Loucy (cell line): ENCODE measurements at regions not wholly inside any gene's neighbourhood (a gene's known extent, or its start where the extent isn't known, plus 50 kb on each side); places are given as distances from the start of the nearest gene placed in this dataset.

Experiments
- H2AFZ ChIP-seq: fragments of 200-600 bp; sonication (generic); 2 replicates; pipeline ENCODE4 v1.6.0; 2016; ENCODE audit warnings: antibody characterized with exemption, mild to moderate bottlenecking, low read length, moderate library complexity
- H3F3A ChIP-seq: fragments of 200-600 bp; 2 replicates; pipeline ENCODE4 v1.6.0; 2016; ENCODE audit warnings: antibody characterized with exemption, low read depth, mild to moderate bottlenecking
- H3K27me3 ChIP-seq: fragments of 200-600 bp; sonication (generic); 2 replicates; pipeline ENCODE4 v1.6.1; 2014; ENCODE audit warnings: low read length, mild to moderate bottlenecking; ENCODE audit not compliant: insufficient read depth, poor library complexity, severe bottlenecking
- H3K36me3 ChIP-seq: fragments of 200-600 bp; sonication (generic); 2 replicates; pipeline ENCODE4 v1.6.1; 2016; ENCODE audit warnings: low read length; ENCODE audit not compliant: insufficient read depth
- H3K4me1 ChIP-seq: fragments of 200-600 bp; sonication (generic); 2 replicates; pipeline ENCODE4 v1.5.1; 2014; ENCODE audit warnings: low read length, mild to moderate bottlenecking; ENCODE audit not compliant: insufficient read depth, poor library complexity, severe bottlenecking
- H3K4me2 ChIP-seq: fragments of 200-600 bp; sonication (generic); 2 replicates; pipeline ENCODE4 v1.6.0; 2014; ENCODE audit warnings: antibody characterized with exemption, low read length, low read depth, mild to moderate bottlenecking; ENCODE audit not compliant: poor library complexity, severe bottlenecking
- H3K4me3 ChIP-seq: fragments of 200-600 bp; sonication (generic); 2 replicates; pipeline ENCODE4 v1.5.1; 2014; ENCODE audit warnings: low read length, mild to moderate bottlenecking, mixed read lengths; ENCODE audit not compliant: poor library complexity, severe bottlenecking
- H3K79me2 ChIP-seq: fragments of 200-600 bp; sonication (generic); 2 replicates; pipeline ENCODE4 v1.6.1; 2014; ENCODE audit warnings: low read length; ENCODE audit not compliant: insufficient read depth
- H3K9ac ChIP-seq: fragments of 200-600 bp; sonication (generic); 2 replicates; pipeline ENCODE4 v1.6.0; 2014; ENCODE audit warnings: mild to moderate bottlenecking, low read depth, low read length, moderate library complexity; ENCODE audit not compliant: poor library complexity, severe bottlenecking
- H3K9me2 ChIP-seq: fragments of 200-600 bp; sonication (generic); replicated peaks from 2 replicates; pipeline ENCODE4 v1.6.1; 2016; ENCODE audit warnings: low read depth, low read length, mixed read lengths
- H3K9me3 ChIP-seq: fragments of 200-600 bp; sonication (generic); 2 replicates; pipeline ENCODE4 v1.6.1; 2014; ENCODE audit warnings: mild to moderate bottlenecking, antibody characterized with exemption, low read length, low read depth; ENCODE audit not compliant: insufficient read depth
- H4K20me1 ChIP-seq: fragments of 200-600 bp; sonication (generic); 2 replicates; pipeline ENCODE4 v1.6.0; 2014; ENCODE audit warnings: antibody characterized with exemption, low read length, mild to moderate bottlenecking; ENCODE audit not compliant: insufficient read depth, poor library complexity, severe bottlenecking
- CTCF ChIP-seq: fragments of 200-600 bp; sonication (generic); conservative IDR thresholded peaks from 2 replicates; pipeline ENCODE4 v1.5.1; 2014; ENCODE audit warnings: mild to moderate bottlenecking, antibody characterized with exemption, low read length
- EZH2phosphoT487 ChIP-seq: fragments of 200-600 bp; IDR thresholded peaks from 2 replicates; pipeline ENCODE4 v1.6.1; 2018; ENCODE audit warnings: antibody characterized with exemption, mild to moderate bottlenecking, moderate library complexity, borderline replicate concordance

DNA sequence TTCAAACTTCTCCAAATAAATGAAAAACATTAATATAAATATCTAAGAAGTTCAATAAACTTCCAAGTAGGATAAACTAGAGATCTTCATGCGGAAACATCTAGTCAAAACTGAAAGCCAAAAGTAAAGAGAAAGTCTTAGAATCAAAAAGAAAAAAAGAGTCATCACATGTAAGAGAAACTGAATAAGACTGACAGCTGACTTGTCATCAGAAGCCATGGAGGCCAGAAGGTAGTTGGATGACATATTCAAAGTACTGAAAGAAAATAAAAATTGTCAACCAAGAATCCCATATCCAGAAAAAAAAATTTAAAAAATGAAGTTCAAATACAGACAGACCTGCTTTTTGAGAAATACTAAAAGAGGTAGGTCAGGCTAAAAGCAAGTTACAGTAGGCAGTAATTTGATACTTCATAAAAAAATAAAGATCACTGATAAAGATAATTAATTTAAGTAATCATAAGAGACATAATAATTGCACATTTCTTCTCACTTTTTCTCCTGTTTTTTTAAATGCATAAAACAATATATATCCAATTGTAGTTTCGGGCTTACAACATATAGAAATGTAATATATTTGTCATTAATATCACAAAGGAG, 327.6 kb upstream of the PCDH9 start:
- Histone ChIP-seq H3K9me2 (no peaks in the 10 kb centered on the region), H3F3A (no peaks in the 10 kb centered on the region), H3K36me3 (no peaks in the 10 kb centered on the region), H3K79me2 (no peaks in the 10 kb centered on the region), H4K20me1 (no peaks in the 10 kb centered on the region), H3K4me3 (no peak overlapping the region), H3K4me1 (no peaks in the 10 kb centered on the region), H3K27me3 (no peaks in the 10 kb centered on the region), H2AFZ (no peak overlapping the region), H3K4me2 (no peak overlapping the region), H3K9ac (no peak overlapping the region), H3K9me3 (no peaks in the 10 kb centered on the region; the same call in 1 of the 2 replicates)
- TF ChIP-seq EZH2phosphoT487 (no peak), CTCF (no peak)

DNA sequence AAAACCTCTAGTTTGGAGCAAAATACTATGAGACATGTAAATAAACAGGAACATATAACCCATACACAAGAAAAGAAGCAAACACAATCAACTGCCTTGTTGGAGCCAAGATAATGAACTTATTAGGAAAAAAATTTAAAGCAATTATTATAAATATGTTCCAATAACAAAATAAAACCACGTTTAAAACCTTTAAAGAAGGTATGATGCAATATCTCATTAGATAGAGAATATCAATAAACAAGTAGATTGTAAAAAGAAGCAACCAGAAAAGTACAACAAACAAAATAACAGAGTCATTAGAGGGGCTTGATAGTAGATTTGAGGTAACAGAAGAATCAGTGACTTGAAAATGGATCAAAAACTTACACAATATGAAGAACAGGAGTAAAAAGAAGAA, 327.0 kb upstream of the PCDH9 start:
- H3K79me2 ChIP-seq, result no peaks in the 10 kb centered on the region
- H3K27me3 ChIP-seq, result no peaks in the 10 kb centered on the region
- H3K4me1 ChIP-seq, result no peaks in the 10 kb centered on the region
- H3K4me3 ChIP-seq, result no peak overlapping the region
- H4K20me1 ChIP-seq, result no peaks in the 10 kb centered on the region
- H3F3A ChIP-seq, result no peaks in the 10 kb centered on the region
- no peaks in the 10 kb centered on the region for H3K9me2 ChIP-seq
- H3K9me3 ChIP-seq, result no peaks in the 10 kb centered on the region; the same call in 1 of the 2 replicates
- TF ChIP-seq CTCF, result no peak
- TF ChIP-seq EZH2phosphoT487, result no peak
- H2AFZ ChIP-seq, result no peak overlapping the region
- no peak overlapping the region for H3K9ac ChIP-seq
- no peak overlapping the region for H3K4me2 ChIP-seq
- no peaks in the 10 kb centered on the region for H3K36me3 ChIP-seq

DNA sequence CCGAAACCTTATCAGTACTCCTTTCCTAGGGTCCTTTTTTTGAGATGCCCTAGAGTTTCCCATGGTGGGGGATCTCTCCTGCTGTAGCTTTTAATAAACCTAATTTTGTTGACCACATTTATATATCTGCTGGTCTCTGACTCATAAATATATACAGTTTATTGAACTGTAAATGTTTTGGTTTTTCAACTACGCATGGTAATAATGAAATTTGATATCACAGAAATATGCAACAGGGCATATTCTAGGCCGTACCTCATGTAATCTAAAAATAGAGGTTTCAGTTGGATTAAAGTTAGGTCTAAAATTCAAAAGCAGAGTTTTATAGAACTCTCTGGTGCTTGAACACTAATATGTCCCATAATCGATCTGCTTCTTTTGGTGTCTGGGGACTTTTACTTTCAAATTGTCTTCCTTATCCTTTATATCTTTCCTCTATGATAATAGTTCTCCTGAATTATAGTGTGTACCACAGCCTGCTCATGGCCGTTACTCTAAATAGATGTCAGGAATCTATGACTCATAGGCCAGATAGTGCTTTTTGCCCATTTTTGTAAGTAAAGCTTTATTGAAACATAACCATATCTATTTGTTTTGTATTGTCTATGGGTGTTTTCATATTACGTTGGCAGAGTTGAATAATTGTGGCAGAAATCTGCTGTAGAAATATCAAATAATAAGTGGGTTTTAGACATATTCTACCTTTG, 324.8 kb upstream of the PCDH9 start:
- Histone ChIP-seq H3K79me2 (no peaks in the 10 kb centered on the region), H3K9me3 (no peaks in the 10 kb centered on the region), H3K4me1 (no peaks in the 10 kb centered on the region), H3K36me3 (no peaks in the 10 kb centered on the region), H3K4me3 (no peak overlapping the region), H3K4me2 (no peak overlapping the region), H2AFZ (no peak overlapping the region), H3K9ac (no peak overlapping the region), H3F3A (no peaks in the 10 kb centered on the region), H3K9me2 (no peaks in the 10 kb centered on the region), H3K27me3 (no peaks in the 10 kb centered on the region), H4K20me1 (no peaks in the 10 kb centered on the region)
- TF ChIP-seq EZH2phosphoT487 (no peak), CTCF (no peak)
